ENCODE measurements at regions not wholly inside any gene's neighbourhood (a gene's known extent, or its start where the extent isn't known, plus 50 kb on each side); places are given as distances from the start of the nearest gene placed in this dataset.
A peak's percentile ranks its signal among the peaks of the same experiment; 100 is the strongest.

DNA sequence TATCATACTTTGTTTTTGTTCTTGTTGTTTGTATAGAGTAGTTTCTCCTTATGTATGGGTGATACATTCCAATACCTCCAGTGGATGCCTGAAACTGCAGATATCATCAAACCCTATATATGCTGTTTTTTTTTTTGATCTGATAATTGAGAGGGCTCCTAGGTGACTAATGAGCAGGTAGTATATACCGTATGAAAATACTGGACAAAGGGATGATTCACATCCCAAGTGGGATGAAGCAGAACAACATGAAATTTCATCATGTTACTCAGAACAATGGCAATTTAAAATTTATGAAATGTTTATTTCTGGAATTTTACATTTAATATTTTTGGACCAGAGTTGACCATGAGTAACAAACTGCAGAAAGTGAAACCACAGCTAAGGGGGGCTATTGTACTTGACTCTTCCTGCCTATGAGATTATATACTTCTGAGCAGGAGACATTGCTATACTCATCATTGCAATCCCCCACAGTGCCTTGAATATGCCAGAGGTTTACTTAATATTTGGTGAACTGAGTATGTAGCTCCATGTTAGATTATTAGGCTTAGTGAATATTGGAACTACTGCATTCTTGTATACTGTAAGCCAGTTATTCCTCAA, 258.7 kb upstream of the FBXL7 start:
- H3K79me1 ChIP-seq (ENCODE audit: low read depth in 1 of 2, low read length in 2 of 2): no peaks in the 10 kb centered on the region
- no peaks in the 10 kb centered on the region for H3K36me3 ChIP-seq (ENCODE audit: control insufficient read depth, insufficient read depth, low read length)
- H2AFZ ChIP-seq (replicated peaks; ENCODE audit: low read length, poor library complexity): no peak overlapping the region
- no peak overlapping the region for H2BK15ac ChIP-seq (ENCODE audit: low read depth, low read length)
- no peak overlapping the region for H3K14ac ChIP-seq (replicated peaks; ENCODE audit: low read depth, low read length)
- no peak overlapping the region for H3K4me3 ChIP-seq (ENCODE audit: insufficient read depth, low read depth, low read length)
- H3K27me3 ChIP-seq (ENCODE audit: control insufficient read depth, insufficient read depth, low read length): no peaks in the 10 kb centered on the region
- H3K9me3 ChIP-seq (ENCODE audit: control insufficient read depth, insufficient read depth, low read length): peaks cover 7% of the 10 kb centered on the region
- H2BK120ac ChIP-seq (ENCODE audit: low read depth, low read length): no peak overlapping the region
- H3K27ac ChIP-seq (ENCODE audit: insufficient read depth, low read length): no peak overlapping the region
- H3K23ac ChIP-seq (ENCODE audit: low read depth, low read length): no peak overlapping the region
- H4K91ac ChIP-seq (ENCODE audit: insufficient read depth, low read depth, low read length): no peak overlapping the region
- no peak overlapping the region for H4K8ac ChIP-seq (ENCODE audit: low read depth in 2 of 2, low read length in 2 of 2)
- no peak overlapping the region for H2AK5ac ChIP-seq (ENCODE audit: low read depth, low read length)
- H2BK5ac ChIP-seq (ENCODE audit: low read depth, low read length, poor library complexity, severe bottlenecking): no peak overlapping the region
- no peak overlapping the region for H3K56ac ChIP-seq (ENCODE audit: extremely low read depth, insufficient read depth, low read length)
- no peak overlapping the region for H3K4ac ChIP-seq (ENCODE audit: low read depth, low read length)
- WGBS, 2 experiments (ENCODE audit: extremely low coverage in 2 of 2, insufficient read length in 1 of 2): no CpG with 5 or more reads among the region's 1 CpG
- no peak overlapping the region for H2BK20ac ChIP-seq (ENCODE audit: low read depth, low read length)
- no peak overlapping the region for H3K4me2 ChIP-seq (ENCODE audit: low read depth, low read length)
- DNase-seq: peak; percentile 15
- no TSS peak for BruUV-seq (replicated peaks)
- dilution Hi-C loops (cut with HindIII; ENCODE audit: low sequenced_read_pairs, unreplicated experiment): no loop called here
- no peaks in the 10 kb centered on the region for H4K20me1 ChIP-seq (ENCODE audit: insufficient read depth, low read length)
- intact Hi-C loops (cut with micrococcal nuclease): no loop called here
- no peaks in the 10 kb centered on the region for H3K9me1 ChIP-seq (ENCODE audit: insufficient read depth, low read length)
- no peak overlapping the region for H2AK9ac ChIP-seq (replicated peaks; ENCODE audit: low read depth, low read length, poor library complexity)
- ATAC-seq (ENCODE audit: low read depth): no peak
- H3K4me1 ChIP-seq (ENCODE audit: control insufficient read depth, insufficient read depth, low read length): no peaks in the 10 kb centered on the region
- POLR2A ChIA-PET (ENCODE audit: unreplicated experiment): no interaction called here
- TF ChIP-seq, protein P1, sequence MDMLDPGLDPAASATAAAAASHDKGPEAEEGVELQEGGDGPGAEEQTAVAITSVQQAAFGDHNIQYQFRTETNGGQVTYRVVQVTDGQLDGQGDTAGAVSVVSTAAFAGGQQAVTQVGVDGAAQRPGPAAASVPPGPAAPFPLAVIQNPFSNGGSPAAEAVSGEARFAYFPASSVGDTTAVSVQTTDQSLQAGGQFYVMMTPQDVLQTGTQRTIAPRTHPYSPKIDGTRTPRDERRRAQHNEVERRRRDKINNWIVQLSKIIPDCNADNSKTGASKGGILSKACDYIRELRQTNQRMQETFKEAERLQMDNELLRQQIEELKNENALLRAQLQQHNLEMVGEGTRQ (IDR thresholded peaks at IDR 0.05; ENCODE audit: low read depth, low read length): no peak
- TF ChIP-seq CEBPB (IDR thresholded peaks at IDR 0.05; ENCODE audit: low read depth, low read length): no peak
- no peak for TF ChIP-seq BHLHE40 (IDR thresholded peaks at IDR 0.05; ENCODE audit: low read depth, low read length)
- TF ChIP-seq MAZ (IDR thresholded peaks at IDR 0.05; ENCODE audit: borderline replicate concordance, low read depth, low read length): no peak
- no peak for TF ChIP-seq CHD1 (IDR thresholded peaks at IDR 0.05; ENCODE audit: low read depth, low read length)
- TF ChIP-seq RFX5 (IDR thresholded peaks at IDR 0.05; ENCODE audit: low read depth, low read length): no peak
- no peak for TF ChIP-seq POLR2A (IDR thresholded peaks at IDR 0.05; ENCODE audit: low read depth, low read length)
- TF ChIP-seq MXI1 (IDR thresholded peaks at IDR 0.05; ENCODE audit: borderline replicate concordance, low read depth, low read length): no peak
- no peak for TF ChIP-seq NFE2L2 (IDR thresholded peaks at IDR 0.05; ENCODE audit: low read depth, low read length)
- TF ChIP-seq FOS (IDR thresholded peaks at IDR 0.05; ENCODE audit: low read depth, low read length): no peak
- TF ChIP-seq CTCF (conservative IDR thresholded peaks at IDR 0.05; ENCODE audit: low read depth, low read length): no peak
- TF ChIP-seq RAD21 (IDR thresholded peaks at IDR 0.05; ENCODE audit: low read length): no peak
- no peak for TF ChIP-seq SMC3 (IDR thresholded peaks at IDR 0.05; ENCODE audit: low read depth, low read length)
- TF ChIP-seq ELK1 (IDR thresholded peaks at IDR 0.05; ENCODE audit: borderline replicate concordance, low read depth, low read length): no peak
- H3K18ac ChIP-seq (ENCODE audit: low read depth, low read length): no peak overlapping the region
- H3K9ac ChIP-seq (ENCODE audit: low read depth, low read length): no peak overlapping the region
- CTCF ChIA-PET: no interaction called here
- H4K5ac ChIP-seq (ENCODE audit: low read depth, low read length): no peak overlapping the region
- in situ Hi-C loops (cut with MboI; ENCODE audit: low sequenced_read_pairs): no loop called here

Data from IMR-90 (cell line).